Astrocyte of the spinal cord (primary cell): ENCODE measurements at regions not wholly inside any gene's neighbourhood (a gene's known extent, or its start where the extent isn't known, plus 50 kb on each side); places are given as distances from the start of the nearest gene placed in this dataset.

Source experiments
- DNase-seq: peaks from one replicate; pipeline ENCODE4 v3.0.0; 2011; ENCODE audit warnings: low read depth, low spot score
- H3K4me3 ChIP-seq: 2 replicates; pipeline ENCODE4 v1.5.1; 2011; ENCODE audit warnings: low read depth, mild to moderate bottlenecking, low read length, moderate library complexity
- in situ Hi-C: cut with HindIII; loops from 2 replicates; pipeline ENCODE4 v1.10.0; 2017; ENCODE audit warnings: low sequenced_read_pairs
- TF ChIP-seq, protein P1 (sequence below): IDR thresholded peaks from 2 replicates; pipeline ENCODE4 v1.5.1; 2012; ENCODE audit warnings: low read depth, mild to moderate bottlenecking, low read length, inconsistent platforms

DNA sequence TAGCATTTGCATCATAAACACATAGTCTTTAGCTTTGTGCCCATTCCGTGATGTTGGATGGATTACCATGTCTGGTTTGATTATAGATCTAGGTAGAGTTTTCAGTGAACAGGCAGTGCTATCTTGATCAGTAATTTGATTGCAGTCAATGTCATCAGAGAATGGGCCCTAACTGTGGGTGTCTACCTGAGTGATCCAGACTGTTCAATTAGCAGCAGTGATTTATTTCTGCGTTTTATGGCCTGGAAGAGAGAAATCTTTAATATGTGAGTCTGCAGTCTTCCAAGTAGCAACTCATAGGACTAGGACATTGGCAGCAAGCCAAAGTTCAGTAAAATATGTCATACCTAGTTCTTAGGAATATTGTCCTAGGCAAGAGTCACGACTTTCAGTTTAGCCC is 80.3 kb downstream of the CASP12 start:
- in situ Hi-C loops: no loop called here

DNA sequence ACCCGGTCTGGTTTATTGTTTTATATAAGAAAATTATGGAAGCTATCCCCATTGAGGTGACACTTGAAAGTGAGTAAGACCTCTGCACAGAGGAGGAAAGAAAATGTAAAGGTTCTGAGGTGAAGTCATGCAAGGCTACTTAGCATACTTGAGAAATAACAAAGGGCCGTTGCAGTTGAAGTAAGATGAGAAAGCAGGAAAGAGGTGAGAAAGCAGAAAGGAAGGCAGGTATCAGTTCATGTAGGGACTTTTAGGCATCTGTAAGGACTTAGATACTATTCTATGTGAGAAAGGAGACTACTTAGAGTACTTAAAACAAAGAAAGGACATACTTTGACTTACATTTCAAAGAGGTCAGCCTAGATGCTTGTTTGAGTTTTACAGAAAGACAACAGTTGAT is 84.7 kb downstream of the CASP12 start:
- DNase-seq: no peak
- no peak overlapping the region for H3K4me3 ChIP-seq

More for the DNA sequence above, 80.3 kb downstream of the CASP12 start:
- TF ChIP-seq, protein P1, sequence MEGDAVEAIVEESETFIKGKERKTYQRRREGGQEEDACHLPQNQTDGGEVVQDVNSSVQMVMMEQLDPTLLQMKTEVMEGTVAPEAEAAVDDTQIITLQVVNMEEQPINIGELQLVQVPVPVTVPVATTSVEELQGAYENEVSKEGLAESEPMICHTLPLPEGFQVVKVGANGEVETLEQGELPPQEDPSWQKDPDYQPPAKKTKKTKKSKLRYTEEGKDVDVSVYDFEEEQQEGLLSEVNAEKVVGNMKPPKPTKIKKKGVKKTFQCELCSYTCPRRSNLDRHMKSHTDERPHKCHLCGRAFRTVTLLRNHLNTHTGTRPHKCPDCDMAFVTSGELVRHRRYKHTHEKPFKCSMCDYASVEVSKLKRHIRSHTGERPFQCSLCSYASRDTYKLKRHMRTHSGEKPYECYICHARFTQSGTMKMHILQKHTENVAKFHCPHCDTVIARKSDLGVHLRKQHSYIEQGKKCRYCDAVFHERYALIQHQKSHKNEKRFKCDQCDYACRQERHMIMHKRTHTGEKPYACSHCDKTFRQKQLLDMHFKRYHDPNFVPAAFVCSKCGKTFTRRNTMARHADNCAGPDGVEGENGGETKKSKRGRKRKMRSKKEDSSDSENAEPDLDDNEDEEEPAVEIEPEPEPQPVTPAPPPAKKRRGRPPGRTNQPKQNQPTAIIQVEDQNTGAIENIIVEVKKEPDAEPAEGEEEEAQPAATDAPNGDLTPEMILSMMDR: no peak
- DNase-seq: no peak
- H3K4me3 ChIP-seq: no peak overlapping the region

DNA sequence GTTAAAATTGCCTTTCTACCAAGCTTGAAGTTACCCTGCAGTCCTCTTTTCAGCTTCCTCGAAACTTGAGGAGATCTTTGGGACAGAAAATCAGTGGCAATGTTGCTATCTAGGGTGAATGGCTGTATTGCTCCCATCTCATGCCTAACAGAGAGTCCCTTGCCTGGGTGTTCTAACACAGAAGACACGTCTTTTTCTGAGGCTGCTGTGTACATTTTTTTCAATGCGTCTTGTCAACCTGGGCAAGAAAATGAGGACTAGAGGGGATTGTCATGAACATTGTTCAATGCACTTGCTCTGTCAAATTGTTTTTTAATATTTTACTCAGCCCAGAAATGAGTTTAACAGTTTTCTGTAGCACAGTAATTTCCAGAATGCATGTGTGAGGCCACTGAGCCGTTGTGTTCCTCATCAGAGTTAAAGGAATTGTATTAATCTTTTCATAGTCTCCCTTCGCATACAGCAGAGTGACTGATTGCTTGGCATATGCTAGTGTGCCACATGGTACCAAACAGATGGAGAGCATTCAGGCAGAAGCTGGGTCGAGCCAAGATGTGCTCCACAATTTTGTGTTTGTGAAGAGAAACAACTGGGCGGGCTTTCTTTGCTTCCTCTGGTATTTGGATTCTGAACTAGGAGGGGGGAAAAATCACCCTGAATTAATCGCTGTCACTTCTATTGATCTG is 86.0 kb downstream of the CASP12 start:
- H3K4me3 ChIP-seq: no peak overlapping the region
- no peak for DNase-seq
- in situ Hi-C loops: no loop called here
- TF ChIP-seq, protein P1: no peak

More for the DNA sequence above, 84.7 kb downstream of the CASP12 start:
- in situ Hi-C loops: no loop called here
- TF ChIP-seq, protein P1: no peak

DNA sequence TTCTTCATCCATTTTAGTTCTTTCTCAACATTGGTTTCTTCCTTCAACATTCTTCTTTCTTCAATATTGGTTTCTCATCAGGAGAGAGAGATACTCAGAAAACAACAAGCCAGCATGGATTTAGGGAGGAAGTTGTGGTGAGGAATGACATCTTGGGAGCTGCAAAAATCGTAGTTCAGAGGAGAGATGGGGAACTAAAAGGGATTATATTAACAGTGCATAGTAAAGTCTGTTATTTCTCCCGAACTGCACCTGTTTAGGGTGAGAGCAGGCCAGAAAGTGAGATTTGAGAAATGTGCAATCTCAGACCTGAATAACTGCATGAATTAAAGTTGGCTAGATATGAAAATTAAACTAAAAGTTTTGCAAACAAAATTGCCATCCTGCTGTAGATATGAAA is 94.5 kb downstream of the CASP12 start:
- in situ Hi-C loops: no loop called here
- no peak overlapping the region for H3K4me3 ChIP-seq
- TF ChIP-seq, protein P1: no peak
- no peak for DNase-seq

DNA sequence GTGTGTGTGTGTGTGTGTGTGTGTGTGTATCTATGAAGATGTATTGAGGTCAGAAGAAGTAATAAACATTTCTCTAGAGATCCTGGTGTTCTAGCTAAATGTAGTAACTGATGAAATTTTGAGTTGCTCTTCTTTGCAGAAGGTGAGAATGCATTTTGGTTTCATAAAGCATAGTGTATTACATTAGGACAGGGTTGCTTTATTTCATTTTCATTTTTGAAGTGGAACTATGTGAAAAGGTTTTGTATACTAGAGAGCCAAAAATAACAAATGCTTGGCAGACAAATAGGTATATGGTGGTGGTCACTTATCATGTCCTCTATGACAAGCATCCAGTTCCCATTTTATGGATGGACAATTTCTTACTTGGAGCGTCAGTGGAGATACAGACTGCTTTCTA is 99.0 kb downstream of the CASP12 start:
- no peak overlapping the region for H3K4me3 ChIP-seq
- DNase-seq: no peak
- TF ChIP-seq, protein P1: no peak

DNA sequence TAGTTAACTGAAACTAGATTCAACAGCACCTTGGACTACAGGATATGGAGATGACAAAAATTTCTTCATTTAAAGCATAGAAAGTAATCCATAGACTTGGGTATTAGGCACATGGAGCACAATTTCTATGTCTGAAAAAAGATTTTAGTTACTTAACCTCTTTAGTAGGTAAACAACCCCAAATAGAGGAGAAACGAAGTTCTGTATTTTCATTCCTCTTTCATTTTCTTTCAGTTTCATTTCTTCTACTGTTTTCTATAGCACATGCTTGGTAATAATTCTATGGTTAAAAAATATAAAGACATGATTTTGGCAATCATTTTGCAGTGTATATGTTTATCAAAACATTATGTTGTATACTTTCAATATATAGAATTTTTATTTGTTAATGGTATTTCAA is 99.5 kb downstream of the CASP12 start:
- no peak overlapping the region for H3K4me3 ChIP-seq
- peak; percentile 9 for DNase-seq
- TF ChIP-seq, protein P1: no peak
- in situ Hi-C loops: no loop called here

More for the DNA sequence above, 99.0 kb downstream of the CASP12 start:
- in situ Hi-C loops: no loop called here

DNA sequence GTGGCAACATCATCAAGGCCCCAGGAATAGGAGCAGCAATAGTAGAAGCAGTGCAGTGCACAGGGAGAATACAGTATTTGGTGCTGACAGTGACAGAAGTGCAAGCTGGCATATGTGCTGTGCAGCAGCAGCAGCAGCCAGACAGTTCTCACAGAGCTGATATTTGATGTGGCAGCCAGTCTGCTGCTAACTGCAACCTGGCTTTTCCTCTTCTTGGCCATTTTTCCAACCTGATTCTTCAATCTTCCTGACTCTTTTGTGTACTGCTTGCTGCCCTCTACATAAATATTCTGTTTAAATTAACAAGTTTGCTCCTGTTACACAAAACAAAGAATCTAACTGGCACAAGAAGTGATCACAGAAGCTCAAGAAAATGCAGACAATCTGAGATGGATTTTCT is 102.0 kb downstream of the CASP12 start:
- TF ChIP-seq, protein P1: no peak
- H3K4me3 ChIP-seq: no peak overlapping the region
- DNase-seq: no peak
- in situ Hi-C loops: no loop called here
